ENCODE measurements at regions not wholly inside any gene's neighbourhood (a gene's known extent, or its start where the extent isn't known, plus 50 kb on each side); places are given as distances from the start of the nearest gene placed in this dataset.

DNA sequence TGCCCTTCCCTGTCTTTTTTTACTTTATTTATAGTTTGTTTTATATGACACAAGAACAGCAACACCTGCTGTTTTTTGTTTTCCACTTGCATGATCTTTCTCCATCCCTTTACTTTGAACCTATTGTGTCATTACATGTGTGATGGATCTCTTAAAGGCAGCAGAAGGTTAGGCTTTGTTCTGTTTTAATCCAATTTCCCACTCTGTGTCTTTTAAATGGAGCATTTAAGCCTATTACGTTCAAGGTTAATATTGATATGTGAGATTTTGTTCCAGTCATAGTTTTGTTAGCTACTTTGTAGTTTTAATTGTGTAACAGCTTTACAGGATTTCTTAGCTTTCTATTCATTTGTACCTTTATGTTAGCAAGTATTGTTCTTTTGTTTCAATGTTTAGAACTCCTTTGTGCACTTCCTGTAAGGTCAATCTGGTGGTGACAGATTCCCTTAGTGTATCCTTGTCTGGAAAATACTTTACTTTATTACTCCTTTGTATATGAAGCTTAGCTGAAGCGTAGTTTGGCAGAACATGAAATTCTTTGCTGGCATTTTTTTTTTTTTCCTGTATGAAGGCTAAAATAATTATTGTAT is 1443.0 kb upstream of the LRRTM1 start:
- Histone ChIP-seq H3K9ac (ENCODE audit: low read depth, low read length, poor library complexity, severe bottlenecking) (no peak overlapping the region), H3K27me3 (ENCODE audit: insufficient read depth, low read length, poor library complexity, severe bottlenecking) (no peaks in the 10 kb centered on the region), H3K9me2 (replicated peaks; ENCODE audit: low read depth, low read length) (no peaks in the 10 kb centered on the region), H3K79me2 (ENCODE audit: insufficient read depth, low read length) (no peaks in the 10 kb centered on the region), H3K4me2 (ENCODE audit: low read depth, low read length, poor library complexity, severe bottlenecking) (no peak overlapping the region), H3K9me3 (ENCODE audit: insufficient read depth, low read depth, low read length) (no peaks in the 10 kb centered on the region), H3K36me3 (ENCODE audit: insufficient read depth, low read length) (no peaks in the 10 kb centered on the region), H3K4me1 (ENCODE audit: insufficient read depth, low read length, poor library complexity, severe bottlenecking) (no peaks in the 10 kb centered on the region), H3K4me3 (ENCODE audit: low read length, poor library complexity, severe bottlenecking) (no peak overlapping the region), H2AFZ (ENCODE audit: low read length) (no peak overlapping the region), H4K20me1 (ENCODE audit: insufficient read depth, low read length, poor library complexity, severe bottlenecking) (no peaks in the 10 kb centered on the region), H3F3A (ENCODE audit: low read depth) (no peaks in the 10 kb centered on the region)
- no peak for TF ChIP-seq EZH2phosphoT487 (IDR thresholded peaks at IDR 0.05; ENCODE audit: borderline replicate concordance)
- TF ChIP-seq, protein P1, sequence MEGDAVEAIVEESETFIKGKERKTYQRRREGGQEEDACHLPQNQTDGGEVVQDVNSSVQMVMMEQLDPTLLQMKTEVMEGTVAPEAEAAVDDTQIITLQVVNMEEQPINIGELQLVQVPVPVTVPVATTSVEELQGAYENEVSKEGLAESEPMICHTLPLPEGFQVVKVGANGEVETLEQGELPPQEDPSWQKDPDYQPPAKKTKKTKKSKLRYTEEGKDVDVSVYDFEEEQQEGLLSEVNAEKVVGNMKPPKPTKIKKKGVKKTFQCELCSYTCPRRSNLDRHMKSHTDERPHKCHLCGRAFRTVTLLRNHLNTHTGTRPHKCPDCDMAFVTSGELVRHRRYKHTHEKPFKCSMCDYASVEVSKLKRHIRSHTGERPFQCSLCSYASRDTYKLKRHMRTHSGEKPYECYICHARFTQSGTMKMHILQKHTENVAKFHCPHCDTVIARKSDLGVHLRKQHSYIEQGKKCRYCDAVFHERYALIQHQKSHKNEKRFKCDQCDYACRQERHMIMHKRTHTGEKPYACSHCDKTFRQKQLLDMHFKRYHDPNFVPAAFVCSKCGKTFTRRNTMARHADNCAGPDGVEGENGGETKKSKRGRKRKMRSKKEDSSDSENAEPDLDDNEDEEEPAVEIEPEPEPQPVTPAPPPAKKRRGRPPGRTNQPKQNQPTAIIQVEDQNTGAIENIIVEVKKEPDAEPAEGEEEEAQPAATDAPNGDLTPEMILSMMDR (conservative IDR thresholded peaks at IDR 0.05; ENCODE audit: low read length) = no peak

DNA sequence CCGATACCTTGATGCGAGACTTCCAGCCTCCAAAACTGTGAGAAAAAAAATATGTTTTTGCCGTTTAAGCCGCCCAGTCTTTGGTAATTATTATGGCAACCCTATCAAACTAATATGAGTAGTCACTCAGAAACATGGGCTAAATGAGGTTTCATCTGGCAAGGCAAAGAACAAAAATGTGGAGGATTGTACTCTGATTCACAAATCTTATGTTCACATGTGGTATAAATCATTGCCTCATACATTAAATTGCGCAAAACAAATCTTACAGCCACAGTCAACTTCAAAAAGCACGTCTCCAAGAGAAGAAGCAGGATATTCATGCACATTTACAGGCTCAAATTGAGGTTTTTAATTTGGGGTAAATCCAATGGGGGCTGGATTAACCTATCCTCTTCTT is 1435.4 kb upstream of the LRRTM1 start:
- H3K9me2 ChIP-seq (replicated peaks; ENCODE audit: low read depth, low read length) = no peaks in the 10 kb centered on the region
- H3K4me3 ChIP-seq (ENCODE audit: low read length, poor library complexity, severe bottlenecking) = no peak overlapping the region
- H3K79me2 ChIP-seq (ENCODE audit: insufficient read depth, low read length) = no peaks in the 10 kb centered on the region
- TF ChIP-seq, protein P1 (conservative IDR thresholded peaks at IDR 0.05; ENCODE audit: low read length) = no peak
- no peak for TF ChIP-seq EZH2phosphoT487 (IDR thresholded peaks at IDR 0.05; ENCODE audit: borderline replicate concordance)
- no peak overlapping the region for H3K9ac ChIP-seq (ENCODE audit: low read depth, low read length, poor library complexity, severe bottlenecking)
- H3K27me3 ChIP-seq (ENCODE audit: insufficient read depth, low read length, poor library complexity, severe bottlenecking) = no peaks in the 10 kb centered on the region
- H2AFZ ChIP-seq (ENCODE audit: low read length) = no peak overlapping the region
- H3K36me3 ChIP-seq (ENCODE audit: insufficient read depth, low read length) = no peaks in the 10 kb centered on the region
- H3K4me1 ChIP-seq (ENCODE audit: insufficient read depth, low read length, poor library complexity, severe bottlenecking) = no peaks in the 10 kb centered on the region
- H3F3A ChIP-seq (ENCODE audit: low read depth) = no peaks in the 10 kb centered on the region
- no peaks in the 10 kb centered on the region for H4K20me1 ChIP-seq (ENCODE audit: insufficient read depth, low read length, poor library complexity, severe bottlenecking)
- no peak overlapping the region for H3K4me2 ChIP-seq (ENCODE audit: low read depth, low read length, poor library complexity, severe bottlenecking)
- H3K9me3 ChIP-seq (ENCODE audit: insufficient read depth, low read depth, low read length) = no peaks in the 10 kb centered on the region

DNA sequence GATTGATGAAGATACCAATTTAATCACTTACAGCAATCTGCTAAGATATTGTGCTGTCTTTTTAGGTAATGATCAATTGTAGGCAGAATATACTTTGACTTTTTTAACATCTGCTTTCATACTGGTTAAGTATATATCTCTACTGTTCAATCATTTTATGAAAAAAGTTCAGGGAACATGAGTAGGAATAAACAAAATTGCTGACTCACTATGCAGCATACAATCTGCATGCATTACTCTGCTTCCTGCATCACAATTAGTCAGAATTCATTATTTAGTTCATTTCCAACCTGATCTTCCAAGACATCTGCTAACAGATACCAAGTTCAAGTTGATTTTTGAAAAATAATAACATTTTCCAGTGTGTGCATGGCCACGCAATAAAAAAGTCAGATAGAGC is 1430.4 kb upstream of the LRRTM1 start:
- H3K9me2 ChIP-seq (replicated peaks; ENCODE audit: low read depth, low read length) = no peaks in the 10 kb centered on the region
- H3K9me3 ChIP-seq (ENCODE audit: insufficient read depth, low read depth, low read length) = no peaks in the 10 kb centered on the region
- no peaks in the 10 kb centered on the region for H3K79me2 ChIP-seq (ENCODE audit: insufficient read depth, low read length)
- H3K27me3 ChIP-seq (ENCODE audit: insufficient read depth, low read length, poor library complexity, severe bottlenecking) = no peaks in the 10 kb centered on the region
- no peak overlapping the region for H3K4me3 ChIP-seq (ENCODE audit: low read length, poor library complexity, severe bottlenecking)
- H2AFZ ChIP-seq (ENCODE audit: low read length) = no peak overlapping the region
- H3K4me2 ChIP-seq (ENCODE audit: low read depth, low read length, poor library complexity, severe bottlenecking) = no peak overlapping the region
- no peaks in the 10 kb centered on the region for H3K36me3 ChIP-seq (ENCODE audit: insufficient read depth, low read length)
- no peaks in the 10 kb centered on the region for H3K4me1 ChIP-seq (ENCODE audit: insufficient read depth, low read length, poor library complexity, severe bottlenecking)
- H4K20me1 ChIP-seq (ENCODE audit: insufficient read depth, low read length, poor library complexity, severe bottlenecking) = no peaks in the 10 kb centered on the region
- H3K9ac ChIP-seq (ENCODE audit: low read depth, low read length, poor library complexity, severe bottlenecking) = no peak overlapping the region
- no peaks in the 10 kb centered on the region for H3F3A ChIP-seq (ENCODE audit: low read depth)
- TF ChIP-seq, protein P1 (conservative IDR thresholded peaks at IDR 0.05; ENCODE audit: low read length) = no peak
- TF ChIP-seq EZH2phosphoT487 (IDR thresholded peaks at IDR 0.05; ENCODE audit: borderline replicate concordance) = no peak

All from Loucy (cell line).